Natural killer cell treated with Interleukin-12 subunit alpha and Interleukin-12 subunit beta and Interleukin-15 and Interleukin-18, amount 100 ng/mL, for 72 hours (primary cell): ENCODE measurements at regions not wholly inside any gene's neighbourhood (a gene's known extent, or its start where the extent isn't known, plus 50 kb on each side); places are given as distances from the start of the nearest gene placed in this dataset.

Experiments
- ATAC-seq, 2 donors: fragments of 150-1000 bp; cut with Tn5 transposase in 1 of 2; sonication (Bioruptor Pico), chemical (Tn5 transposase) in 1 of 2; 2 replicates each; pipeline ENCODE4 v1.10.0; 2021
- DNase-seq: peaks from one replicate; pipeline ENCODE4 v3.0.0; 2022; ENCODE audit warnings: low spot score
- H3K27ac Mint-ChIP-seq, 2 donors: 1 replicate in 1 of 2; 2 replicates in 1 of 2; pipeline ENCODE4 v1.8.0; 2022; ENCODE audit warnings: mixed read lengths in 2 of 2, mild to moderate bottlenecking in 1 of 2, moderate library complexity in 1 of 2
- H3K27me3 Mint-ChIP-seq, 2 donors: 1 replicate in 1 of 2; 2 replicates in 1 of 2; pipeline ENCODE4 v1.8.0; 2022; ENCODE audit warnings: mixed read lengths in 2 of 2
- H3K36me3 Mint-ChIP-seq: one replicate; pipeline ENCODE4 v1.8.0; 2022; ENCODE audit warnings: mixed read lengths
- H3K4me1 Mint-ChIP-seq, 2 donors: 1 replicate in 1 of 2; 2 replicates in 1 of 2; pipeline ENCODE4 v1.8.0; 2022; ENCODE audit warnings: low read depth in 2 of 2, mixed read lengths in 2 of 2, mild to moderate bottlenecking in 1 of 2
- H3K4me3 Mint-ChIP-seq: one replicate; pipeline ENCODE4 v1.8.0; 2022; ENCODE audit warnings: mixed read lengths
- H3K9me3 Mint-ChIP-seq: 2 replicates; pipeline ENCODE4 v1.8.0; 2022; ENCODE audit warnings: mixed read lengths

DNA sequence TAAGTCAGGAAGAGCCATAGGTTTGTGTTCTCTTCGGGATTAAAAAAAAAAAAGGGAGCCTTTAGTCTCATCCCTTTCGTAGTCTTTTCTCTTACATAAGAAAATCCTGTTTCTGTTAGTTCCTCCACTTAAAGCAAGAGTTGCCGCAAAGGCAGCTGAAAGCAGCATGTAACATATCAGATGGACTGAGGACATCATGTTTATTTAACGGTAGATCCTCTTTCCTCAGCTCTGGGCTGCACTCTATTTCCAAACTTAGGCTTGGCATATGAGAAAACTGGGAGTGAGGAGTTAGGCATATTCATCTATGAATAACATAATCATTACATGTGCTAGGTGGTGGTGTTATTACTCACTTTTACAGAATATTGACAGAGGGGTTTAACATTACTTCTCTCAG is 391.2 kb downstream of the KLF12 start:
- H3K36me3 Mint-ChIP-seq, result no peaks in the 10 kb centered on the region
- no peak for ATAC-seq

DNA sequence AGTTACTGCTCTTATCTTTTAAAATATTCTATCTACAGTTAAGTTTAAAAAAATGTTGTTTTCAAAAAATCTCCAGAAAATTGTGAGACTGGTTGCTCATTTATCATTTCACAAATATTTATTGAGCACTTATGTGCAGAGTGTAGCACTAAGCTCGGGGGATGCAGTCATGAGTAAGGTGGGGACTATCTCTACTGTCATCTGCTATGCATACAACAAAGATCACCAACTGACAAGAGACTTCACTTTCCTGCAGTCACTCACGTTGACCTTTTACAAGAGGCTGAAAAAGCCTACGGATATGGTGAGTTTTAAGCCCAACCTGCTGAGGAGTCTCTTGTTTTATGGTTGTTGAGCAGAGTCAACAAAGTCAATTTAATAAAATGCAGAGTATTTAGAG is 392.5 kb downstream of the KLF12 start:
- peaks cover 0 to 5% of the 10 kb centered on the region in 2 donors for H3K4me1 Mint-ChIP-seq
- ATAC-seq (no peak), DNase-seq (no peak)

More for the DNA sequence above, 391.2 kb downstream of the KLF12 start:
- no peaks in the 10 kb centered on the region for H3K9me3 Mint-ChIP-seq
- no peak overlapping the region for H3K4me3 Mint-ChIP-seq
- DNase-seq, result no peak
- no peaks in the 10 kb centered on the region for H3K27me3 Mint-ChIP-seq
- peaks cover 6 to 8% of the 10 kb centered on the region in 2 donors for H3K4me1 Mint-ChIP-seq
- H3K27ac Mint-ChIP-seq, result no peak overlapping the region

DNA sequence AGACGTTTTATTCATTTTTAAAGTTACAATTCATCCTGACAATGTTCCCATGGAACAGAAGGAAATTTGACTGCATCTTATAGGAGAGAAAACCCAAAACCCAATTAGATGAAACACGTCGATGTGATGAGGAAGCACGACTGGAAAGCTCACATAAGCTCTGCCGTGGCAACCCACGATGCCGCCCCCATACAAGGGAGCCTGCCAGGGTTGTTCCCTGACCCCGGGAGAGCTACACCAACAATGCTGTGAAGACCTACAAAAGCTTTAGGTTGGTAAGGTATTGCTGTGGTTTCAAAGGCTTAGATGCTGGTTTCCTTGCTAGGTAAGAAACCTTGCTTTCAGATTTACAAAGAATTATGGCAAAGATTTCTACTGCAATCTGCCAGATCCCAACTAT is 393.1 kb downstream of the KLF12 start:
- ATAC-seq, result no peak
- no peak overlapping the region for H3K27ac Mint-ChIP-seq
- no peaks in the 10 kb centered on the region for H3K27me3 Mint-ChIP-seq

More for the DNA sequence above, 392.5 kb downstream of the KLF12 start:
- no peak overlapping the region for H3K27ac Mint-ChIP-seq
- no peaks in the 10 kb centered on the region for H3K27me3 Mint-ChIP-seq
- H3K36me3 Mint-ChIP-seq, result no peaks in the 10 kb centered on the region
- H3K4me3 Mint-ChIP-seq, result no peak overlapping the region
- H3K9me3 Mint-ChIP-seq, result no peaks in the 10 kb centered on the region

GRCh38 chr13:73740666-73741065 is 393.5 kb downstream of the KLF12 start:
- H3K9me3 Mint-ChIP-seq, result no peaks in the 10 kb centered on the region
- no peak overlapping the region for H3K27ac Mint-ChIP-seq
- DNase-seq (no peak), ATAC-seq (no peak)
- H3K36me3 Mint-ChIP-seq, result no peaks in the 10 kb centered on the region
- H3K4me1 Mint-ChIP-seq, result peaks cover 0 to 5% of the 10 kb centered on the region in 2 donors
- H3K4me3 Mint-ChIP-seq, result no peak overlapping the region
- H3K27me3 Mint-ChIP-seq, result no peaks in the 10 kb centered on the region

More for the DNA sequence above, 393.1 kb downstream of the KLF12 start:
- no peak overlapping the region for H3K4me3 Mint-ChIP-seq
- H3K36me3 Mint-ChIP-seq, result no peaks in the 10 kb centered on the region
- H3K4me1 Mint-ChIP-seq, result peaks cover 0 to 5% of the 10 kb centered on the region in 2 donors
- no peak for DNase-seq
- no peaks in the 10 kb centered on the region for H3K9me3 Mint-ChIP-seq

DNA sequence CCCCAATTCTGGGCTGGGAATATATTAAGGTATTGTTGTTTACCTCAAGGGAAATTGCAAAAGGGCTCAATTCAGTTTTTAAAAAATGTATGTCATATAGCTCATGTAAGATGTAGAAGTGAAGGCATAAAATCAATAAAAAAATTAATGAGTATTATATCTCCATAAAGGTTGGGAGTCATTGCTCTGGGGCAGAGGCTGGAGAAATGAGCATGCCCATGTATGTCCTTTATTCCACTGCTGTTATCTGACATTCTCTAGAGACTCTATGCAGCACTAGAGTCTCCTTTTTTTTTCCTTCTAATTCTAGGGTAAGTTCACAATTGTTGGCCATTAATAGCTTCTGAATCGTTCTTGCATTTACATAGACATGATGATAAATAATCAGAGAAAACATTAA is 394.8 kb downstream of the KLF12 start:
- Mint-ChIP-seq H3K4me1 (peaks cover 5 to 11% of the 10 kb centered on the region in 2 donors), H3K4me3 (no peak overlapping the region), H3K9me3 (no peaks in the 10 kb centered on the region), H3K27ac (no peak overlapping the region), H3K36me3 (no peaks in the 10 kb centered on the region), H3K27me3 (no peaks in the 10 kb centered on the region)
- ATAC-seq, result no peak
- DNase-seq, result no peak

DNA sequence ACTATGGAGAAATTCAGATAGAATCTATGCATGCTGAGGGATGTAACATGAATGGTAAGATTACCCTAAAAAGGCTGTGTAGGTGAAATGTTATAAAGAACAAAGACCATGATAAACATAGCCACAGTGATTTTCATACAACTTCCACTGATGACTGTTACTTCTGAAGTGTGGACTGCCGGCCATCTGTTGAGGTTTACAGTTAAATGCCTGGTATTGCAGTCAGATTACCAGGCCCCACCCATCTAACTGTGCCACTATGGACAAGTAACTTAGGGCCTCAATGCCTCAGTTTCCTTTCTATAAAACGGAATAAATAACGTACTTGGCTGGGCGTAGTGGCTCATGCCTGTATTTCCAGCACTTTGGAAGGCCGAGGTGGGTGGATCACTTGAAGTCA is 395.6 kb downstream of the KLF12 start:
- no peak overlapping the region for H3K27ac Mint-ChIP-seq
- ATAC-seq (no peak), DNase-seq (no peak)
- no peak overlapping the region for H3K4me3 Mint-ChIP-seq
- H3K4me1 Mint-ChIP-seq, result peaks cover 5 to 9% of the 10 kb centered on the region in 2 donors
- H3K36me3 Mint-ChIP-seq, result no peaks in the 10 kb centered on the region
- H3K9me3 Mint-ChIP-seq, result no peaks in the 10 kb centered on the region
- no peaks in the 10 kb centered on the region for H3K27me3 Mint-ChIP-seq

- H3K27ac Mint-ChIP-seq, result no peak overlapping the region
- ATAC-seq (no peak), DNase-seq (no peak)
- no peak overlapping the region for H3K4me3 Mint-ChIP-seq
- no peaks in the 10 kb centered on the region for H3K36me3 Mint-ChIP-seq
- peaks cover 12 to 18% of the 10 kb centered on the region in 2 donors for H3K4me1 Mint-ChIP-seq
- H3K27me3 Mint-ChIP-seq, result no peaks in the 10 kb centered on the region
- H3K9me3 Mint-ChIP-seq, result no peaks in the 10 kb centered on the region
These were observed 397.0 kb downstream of the KLF12 start for GRCh38 chr13:73737214-73737613.

DNA sequence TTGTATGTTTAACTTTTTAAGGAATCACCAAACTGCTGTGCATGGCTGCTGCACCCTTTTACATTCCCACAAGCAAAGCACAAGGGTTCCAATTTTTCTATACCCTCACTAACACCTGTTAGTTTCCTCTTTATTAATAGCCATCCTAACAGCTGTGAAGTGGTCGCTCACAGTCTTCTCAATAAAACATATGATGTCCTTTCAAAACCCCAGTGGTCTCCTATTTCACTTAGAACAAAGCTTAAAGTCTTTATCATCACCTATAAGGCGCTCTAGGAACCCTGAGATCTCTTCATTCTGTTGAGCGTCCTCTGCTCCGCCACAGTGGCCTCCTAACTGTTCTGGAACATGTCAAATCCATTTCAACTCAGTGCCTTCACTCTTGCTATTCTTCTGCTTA is 400.5 kb downstream of the KLF12 start:
- Mint-ChIP-seq H3K4me3 (no peak overlapping the region), H3K36me3 (no peaks in the 10 kb centered on the region), H3K9me3 (no peaks in the 10 kb centered on the region), H3K4me1 (peaks cover 16 to 20% of the 10 kb centered on the region in 2 donors), H3K27me3 (no peaks in the 10 kb centered on the region), H3K27ac (no peak overlapping the region)
- ATAC-seq, result no peak
- DNase-seq, result no peak

GRCh38 chr13:73732350-73732749 is 401.9 kb downstream of the KLF12 start:
- H3K9me3 Mint-ChIP-seq, result no peaks in the 10 kb centered on the region
- peaks cover 16 to 20% of the 10 kb centered on the region in 2 donors for H3K4me1 Mint-ChIP-seq
- H3K27me3 Mint-ChIP-seq, result no peaks in the 10 kb centered on the region
- no peak for DNase-seq
- H3K4me3 Mint-ChIP-seq, result no peak overlapping the region
- H3K36me3 Mint-ChIP-seq, result no peaks in the 10 kb centered on the region
- no peak overlapping the region for H3K27ac Mint-ChIP-seq
- ATAC-seq, result no peak

DNA sequence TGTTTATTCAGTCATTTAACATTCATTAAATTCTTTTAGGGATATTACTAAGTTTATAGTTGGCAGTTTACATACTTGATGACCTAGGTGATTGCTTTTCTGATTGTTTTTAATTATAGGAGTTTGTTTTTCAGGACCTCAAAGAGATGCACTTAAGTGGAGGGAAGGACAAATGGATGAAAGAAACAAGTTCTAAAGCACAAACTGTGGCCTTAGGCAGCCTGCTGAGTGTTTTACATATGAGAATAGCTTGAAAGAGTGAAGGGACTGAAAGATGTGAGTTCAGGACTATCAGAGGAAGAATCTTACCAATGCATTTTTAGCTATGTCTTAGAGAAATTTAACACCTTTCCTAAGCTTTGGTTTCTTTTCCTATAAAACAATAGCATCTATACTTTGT is 402.6 kb downstream of the KLF12 start:
- Mint-ChIP-seq H3K27me3 (no peaks in the 10 kb centered on the region), H3K4me3 (no peak overlapping the region), H3K27ac (no peak overlapping the region), H3K36me3 (no peaks in the 10 kb centered on the region), H3K4me1 (peaks cover 16 to 20% of the 10 kb centered on the region in 2 donors), H3K9me3 (no peaks in the 10 kb centered on the region)
- ATAC-seq (no peak), DNase-seq (no peak)

GRCh38 chr13:73730014-73730413 is 404.2 kb downstream of the KLF12 start:
- Mint-ChIP-seq H3K36me3 (no peaks in the 10 kb centered on the region), H3K27ac (no peak overlapping the region), H3K27me3 (no peaks in the 10 kb centered on the region), H3K9me3 (no peaks in the 10 kb centered on the region), H3K4me3 (no peak overlapping the region), H3K4me1 (peaks cover 11 to 14% of the 10 kb centered on the region in 2 donors)
- DNase-seq, result no peak
- ATAC-seq, result no peak

DNA sequence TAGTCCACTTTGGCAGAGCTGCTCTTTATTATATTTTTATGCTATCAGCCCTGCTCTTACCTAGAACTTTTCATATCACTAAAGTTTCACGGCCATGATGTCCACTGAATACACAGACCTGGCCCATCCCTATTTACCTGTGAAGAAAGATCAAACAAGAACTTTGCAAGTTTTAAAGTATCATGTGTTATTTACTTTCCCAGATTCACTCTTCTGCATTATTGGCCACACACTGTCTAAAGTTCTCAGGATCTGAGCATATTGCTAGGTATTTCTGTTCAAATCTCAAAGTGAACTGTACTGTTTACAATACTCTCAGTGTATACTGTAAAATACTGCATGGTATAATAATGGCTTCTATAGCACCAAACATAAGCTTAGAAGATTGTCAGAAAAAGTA is 405.2 kb downstream of the KLF12 start:
- no peak for ATAC-seq
- Mint-ChIP-seq H3K36me3 (no peaks in the 10 kb centered on the region), H3K9me3 (no peaks in the 10 kb centered on the region), H3K27me3 (no peaks in the 10 kb centered on the region), H3K4me3 (no peak overlapping the region), H3K4me1 (peaks cover 11 to 14% of the 10 kb centered on the region in 2 donors), H3K27ac (no peak overlapping the region)
- DNase-seq, result no peak

DNA sequence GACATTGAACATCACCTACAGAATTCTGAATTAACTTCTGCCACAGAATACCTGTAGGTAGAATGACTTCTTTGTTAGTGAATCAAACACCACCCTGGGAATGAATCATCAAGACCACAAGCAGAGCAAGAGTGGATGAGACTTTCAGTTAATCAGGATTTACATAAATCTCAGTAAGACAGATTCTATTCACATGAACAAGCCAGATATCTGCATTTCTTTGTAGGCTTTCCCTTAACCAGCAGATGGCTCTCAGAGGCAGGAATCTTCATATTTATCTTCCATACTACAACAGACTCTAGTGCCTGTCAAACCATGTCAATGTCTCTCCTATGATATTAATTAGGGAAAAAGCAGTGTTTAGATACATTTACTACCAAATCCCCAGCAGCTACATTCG is 412.1 kb downstream of the KLF12 start:
- Mint-ChIP-seq H3K4me1 (peaks cover 21 to 33% of the 10 kb centered on the region in 2 donors), H3K9me3 (no peaks in the 10 kb centered on the region), H3K27me3 (no peaks in the 10 kb centered on the region), H3K36me3 (no peaks in the 10 kb centered on the region), H3K27ac (no peak overlapping the region), H3K4me3 (no peak overlapping the region)
- DNase-seq (no peak), ATAC-seq (peak in 1 of 2 donors; percentile 54)

DNA sequence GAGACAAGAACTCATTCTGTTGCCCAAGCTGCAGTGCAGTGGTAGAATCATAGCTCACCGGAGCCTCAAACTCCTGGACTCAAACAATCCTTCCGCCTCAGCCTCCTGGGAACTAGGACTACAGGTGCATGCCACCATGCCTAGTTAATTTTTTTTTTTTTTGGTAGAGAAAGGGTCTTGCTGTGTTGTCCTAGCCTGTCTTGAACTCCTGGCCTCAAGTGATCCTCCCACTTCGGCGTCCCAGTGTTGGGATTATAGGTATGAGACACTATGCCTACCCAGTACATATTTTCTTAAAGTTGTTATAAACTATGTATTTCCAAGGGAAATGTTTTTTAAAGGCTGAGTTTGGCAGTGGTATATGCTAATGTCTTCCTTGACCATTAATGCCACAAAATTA is 412.6 kb downstream of the KLF12 start:
- no peaks in the 10 kb centered on the region for H3K36me3 Mint-ChIP-seq
- DNase-seq (no peak), ATAC-seq (no peak)
- H3K9me3 Mint-ChIP-seq, result no peaks in the 10 kb centered on the region
- H3K27me3 Mint-ChIP-seq, result no peaks in the 10 kb centered on the region
- H3K4me1 Mint-ChIP-seq, result peaks cover 21 to 36% of the 10 kb centered on the region in 2 donors
- no peak overlapping the region for H3K27ac Mint-ChIP-seq
- H3K4me3 Mint-ChIP-seq, result no peak overlapping the region

DNA sequence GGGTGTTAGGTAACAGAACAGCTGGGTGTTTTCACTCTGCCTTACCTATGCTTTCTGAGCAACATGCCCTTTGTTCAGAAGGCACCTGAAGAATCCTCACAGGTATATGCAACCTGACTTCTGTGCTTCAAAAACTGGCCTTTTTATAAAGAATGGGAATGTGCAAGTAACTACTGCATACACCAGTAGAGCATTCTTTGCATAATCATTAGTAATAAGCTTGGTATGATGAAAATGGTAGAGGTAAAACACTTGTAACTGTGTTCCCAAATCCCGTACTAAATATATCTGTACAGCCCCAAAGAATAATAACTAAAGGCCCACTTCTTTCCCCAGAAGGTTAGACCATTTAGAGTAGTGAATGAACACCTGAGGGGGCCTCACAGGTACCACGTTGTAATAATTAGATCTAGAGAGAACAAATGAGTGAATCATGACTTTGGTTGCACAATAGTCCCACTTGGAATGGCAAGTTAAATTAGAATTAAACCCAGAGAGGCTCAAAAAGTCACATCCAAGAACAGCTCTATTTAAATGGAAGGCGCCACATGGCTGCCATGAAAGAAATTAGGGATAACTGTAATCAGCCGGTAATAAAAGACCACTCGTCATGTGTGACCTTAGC is 413.9 kb downstream of the KLF12 start:
- ATAC-seq (no peak), DNase-seq (no peak)
- Mint-ChIP-seq H3K27ac (no peak overlapping the region), H3K4me1 (peaks cover 29 to 48% of the 10 kb centered on the region in 2 donors), H3K4me3 (no peak overlapping the region), H3K36me3 (no peaks in the 10 kb centered on the region), H3K9me3 (no peaks in the 10 kb centered on the region), H3K27me3 (no peaks in the 10 kb centered on the region)
